ENCODE measurements at regions not wholly inside any gene's neighbourhood (a gene's known extent, or its start where the extent isn't known, plus 50 kb on each side); places are given as distances from the start of the nearest gene placed in this dataset.

DNA sequence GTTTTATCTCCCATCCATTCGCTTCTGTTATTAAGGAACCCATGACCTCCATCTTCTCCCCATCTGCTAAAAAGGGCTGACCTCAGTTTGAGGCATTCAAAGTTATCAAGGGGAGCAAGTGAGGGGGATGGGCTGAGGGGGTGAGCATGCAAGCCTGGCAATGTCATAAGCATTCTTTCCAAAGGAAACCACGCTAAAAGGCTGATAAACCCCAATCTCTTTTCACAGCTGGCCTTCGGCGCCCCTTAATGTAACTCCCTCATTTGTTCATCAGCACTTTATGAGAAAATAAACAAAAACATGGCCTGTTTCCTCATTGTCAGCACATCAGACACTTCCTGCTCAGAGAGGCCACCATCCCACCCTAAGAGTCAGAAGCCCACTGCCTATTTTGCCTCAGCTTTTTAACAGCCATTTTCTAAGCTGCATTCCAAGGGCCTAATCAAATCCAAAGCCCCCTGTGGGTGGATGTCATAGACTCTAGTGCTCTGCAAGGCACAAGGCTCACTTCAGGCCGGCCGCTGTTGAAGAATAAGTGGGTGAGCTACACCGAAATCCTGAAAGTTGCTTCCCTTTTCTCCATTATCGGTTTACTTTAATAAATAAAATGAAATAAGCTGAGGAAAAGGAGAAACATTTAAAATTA, 92.0 kb upstream of the SRD5A3 start:
- TF ChIP-seq POLR2A (IDR thresholded peaks at IDR 0.05; ENCODE audit: low read length) (no peak), GATA1 (IDR thresholded peaks at IDR 0.05; ENCODE audit: low read depth, low read length) (no peak)

Measured in erythroblast (primary cell).